HT-29 (cell line): ENCODE measurements at regions not wholly inside any gene's neighbourhood (a gene's known extent, or its start where the extent isn't known, plus 50 kb on each side); places are given as distances from the start of the nearest gene placed in this dataset.
A peak's percentile ranks its signal among the peaks of the same experiment; 100 is the strongest.
"Not testable (repeated sequence)": the region's sequence is repeated elsewhere in the genome, so short reads cannot be mapped to it uniquely, and the experiment has no call there.

Source experiments
- DNase-seq: peaks from one replicate; pipeline ENCODE4 v3.0.0-alpha.2; 2015; ENCODE audit warnings: low spot score

DNA sequence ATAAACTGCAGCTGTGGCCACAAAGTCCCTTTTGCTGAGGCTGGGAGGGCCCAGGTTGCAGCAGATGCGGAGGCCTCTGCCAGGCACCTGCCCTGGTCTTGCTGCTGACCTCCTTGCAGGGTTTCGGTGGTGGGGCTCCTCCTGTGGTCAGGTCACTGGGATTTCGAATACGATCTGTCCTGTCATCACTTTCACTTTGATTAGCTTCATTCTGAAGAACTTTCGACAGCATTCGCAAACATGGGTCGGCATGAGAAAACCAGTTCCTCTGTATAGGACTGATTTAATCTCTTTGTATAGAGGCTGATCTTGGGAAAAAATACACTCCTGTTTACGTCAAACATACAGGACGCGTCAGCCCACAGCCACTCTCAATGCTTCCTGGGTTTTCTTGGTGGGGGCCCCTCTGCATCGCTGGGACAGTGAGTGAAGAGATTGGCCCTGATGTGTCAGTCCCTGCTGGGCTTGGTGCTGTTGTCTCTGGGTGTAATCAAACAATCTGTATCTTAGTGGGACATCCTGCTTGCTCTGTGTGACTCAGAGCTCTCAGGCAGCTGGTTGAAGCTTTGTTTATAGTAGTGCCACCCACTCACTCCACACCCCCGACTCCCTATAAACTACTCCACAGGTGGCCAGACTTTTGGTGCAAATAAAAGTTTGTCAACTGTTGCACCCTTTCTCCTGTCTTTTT is 209.4 kb upstream of the CXCR4 start:
- DNase-seq = peak; percentile 7

DNA sequence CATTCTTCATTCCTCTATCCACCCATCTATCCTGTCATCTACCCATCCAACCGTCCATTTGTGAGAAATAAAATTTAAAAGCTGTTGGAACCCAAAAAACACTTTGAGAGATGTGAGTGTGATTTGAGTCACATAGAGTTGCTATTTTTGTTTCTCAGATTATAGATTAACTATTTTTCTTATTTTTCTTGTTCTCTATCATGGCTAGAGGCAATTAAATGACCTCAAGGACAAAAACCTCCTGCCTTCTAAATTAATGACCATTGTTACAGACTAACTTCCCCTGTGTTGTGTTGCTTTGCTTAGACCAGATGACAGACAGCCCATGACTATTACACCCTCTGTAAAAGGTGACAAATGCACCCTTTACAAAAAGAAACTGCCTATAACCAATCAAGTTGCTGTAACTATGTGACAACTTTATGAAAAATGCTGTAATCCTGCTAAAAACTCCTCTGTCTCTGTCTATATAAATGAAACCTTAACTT is 207.9 kb upstream of the CXCR4 start:
- no peak for DNase-seq

DNA sequence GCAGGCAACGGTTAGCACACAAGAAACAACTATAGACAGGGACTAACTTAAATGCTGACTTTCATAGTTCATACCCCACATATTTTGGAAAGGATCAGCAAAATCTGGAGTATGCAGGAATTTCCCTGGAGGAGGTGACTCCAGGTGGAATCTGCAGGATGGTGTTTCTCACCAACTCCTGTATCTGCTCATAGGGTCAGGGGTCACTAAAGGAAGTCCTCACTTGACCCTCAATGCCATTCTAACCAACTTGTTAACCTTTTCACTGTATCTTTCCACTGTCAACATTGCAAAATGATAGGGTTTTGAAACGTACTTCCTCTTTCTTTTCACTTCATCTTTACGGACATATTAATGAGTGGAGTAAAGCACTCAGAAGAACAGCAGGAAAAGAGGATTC is 207.0 kb upstream of the CXCR4 start:
- no peak for DNase-seq

DNA sequence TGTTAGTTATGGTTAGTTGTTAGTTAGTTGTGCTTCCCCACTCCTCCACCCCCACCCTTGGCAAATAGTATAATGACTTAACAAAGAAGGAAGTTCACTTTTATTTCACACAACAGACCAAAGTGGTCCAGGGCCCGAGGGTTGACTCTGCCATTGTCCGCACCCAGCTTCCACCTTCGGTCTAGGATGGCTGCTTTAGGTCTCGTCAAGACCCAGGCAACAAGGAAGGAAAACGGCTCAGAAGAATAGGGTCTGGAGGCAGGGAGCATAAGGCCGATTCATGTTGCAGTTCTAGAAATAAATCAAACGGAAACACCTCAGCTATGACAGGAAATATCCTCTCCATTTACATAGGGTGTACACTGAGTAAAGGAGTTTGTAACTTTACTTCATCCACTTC is 206.0 kb upstream of the CXCR4 start:
- no peak for DNase-seq

DNA sequence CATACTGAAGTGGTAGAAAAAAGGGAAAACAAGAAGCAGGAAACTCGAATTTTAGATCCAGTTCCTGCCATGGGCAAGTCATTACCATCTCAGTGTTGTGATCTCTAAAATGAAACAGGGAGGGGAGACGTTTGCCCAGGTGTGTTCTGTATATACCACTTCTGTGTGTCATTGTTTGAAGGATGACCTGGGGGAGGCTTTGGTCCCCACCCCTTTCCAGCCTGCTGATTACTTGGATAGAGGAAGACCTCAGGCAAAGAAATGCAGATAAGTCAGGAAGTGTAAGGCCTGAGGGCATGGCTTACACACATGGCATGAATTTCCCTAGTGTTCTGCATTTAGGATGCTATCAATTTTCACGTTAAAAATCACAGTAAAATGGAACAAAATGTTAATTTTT is 205.2 kb upstream of the CXCR4 start:
- no peak for DNase-seq

DNA sequence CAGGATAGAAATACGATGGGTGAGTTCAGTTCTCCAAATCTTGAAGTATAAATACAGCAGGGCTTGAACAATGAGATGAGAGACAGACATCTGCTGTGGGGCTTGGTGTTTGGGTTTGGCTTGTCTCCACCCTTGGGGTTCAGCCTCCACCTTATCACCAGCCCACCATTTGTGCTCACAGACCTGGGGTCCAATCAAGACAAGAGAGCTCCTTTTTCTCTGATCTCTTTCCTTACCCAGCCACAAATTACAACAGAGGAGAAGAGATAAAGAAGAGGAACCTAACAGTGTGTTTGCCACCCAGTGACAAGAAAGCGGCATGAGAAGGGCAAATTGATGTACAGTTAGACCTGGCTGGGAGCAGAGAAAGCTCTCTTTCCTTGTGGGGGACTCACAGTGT is 204.5 kb upstream of the CXCR4 start:
- no peak for DNase-seq

DNA sequence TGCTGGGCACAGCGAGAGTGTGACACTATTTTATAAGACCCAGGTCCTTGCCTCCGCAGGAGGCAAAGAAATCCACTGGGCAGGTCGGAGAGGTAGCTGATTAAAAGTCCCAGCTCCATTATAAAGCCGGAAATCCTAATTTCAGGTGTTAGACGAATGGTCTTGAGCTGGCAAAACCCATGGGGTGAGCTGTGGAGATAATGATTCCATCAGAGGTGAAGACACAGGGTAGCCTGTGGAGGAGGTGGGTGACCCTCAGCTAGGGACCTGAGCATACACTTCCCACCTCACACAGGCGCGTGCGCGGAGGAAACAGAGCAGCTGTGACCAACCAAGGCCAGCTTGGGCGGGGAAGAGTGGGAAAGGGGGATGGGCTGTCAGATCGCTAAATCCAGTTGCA is 201.7 kb upstream of the CXCR4 start:
- no peak for DNase-seq

DNA sequence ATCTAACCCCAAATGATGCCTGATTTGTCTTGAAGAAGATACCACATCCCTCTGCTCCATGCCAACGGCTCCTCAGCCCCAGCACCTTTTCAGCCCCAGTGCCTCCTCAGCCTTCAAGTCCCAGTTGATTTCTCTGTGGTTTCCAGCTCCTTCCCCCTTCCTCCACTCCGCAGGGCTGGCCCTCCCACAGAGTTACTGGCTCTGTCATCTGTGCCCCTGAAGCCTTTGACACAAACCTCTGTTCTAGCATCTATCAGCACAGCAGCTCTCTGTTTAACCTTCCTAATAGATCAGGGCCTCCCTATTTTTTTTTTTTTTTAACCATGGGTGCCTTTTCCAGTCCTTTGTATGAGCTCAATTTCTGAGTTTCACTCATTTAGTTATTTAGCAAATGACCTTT is 201.3 kb upstream of the CXCR4 start:
- DNase-seq = no peak

DNA sequence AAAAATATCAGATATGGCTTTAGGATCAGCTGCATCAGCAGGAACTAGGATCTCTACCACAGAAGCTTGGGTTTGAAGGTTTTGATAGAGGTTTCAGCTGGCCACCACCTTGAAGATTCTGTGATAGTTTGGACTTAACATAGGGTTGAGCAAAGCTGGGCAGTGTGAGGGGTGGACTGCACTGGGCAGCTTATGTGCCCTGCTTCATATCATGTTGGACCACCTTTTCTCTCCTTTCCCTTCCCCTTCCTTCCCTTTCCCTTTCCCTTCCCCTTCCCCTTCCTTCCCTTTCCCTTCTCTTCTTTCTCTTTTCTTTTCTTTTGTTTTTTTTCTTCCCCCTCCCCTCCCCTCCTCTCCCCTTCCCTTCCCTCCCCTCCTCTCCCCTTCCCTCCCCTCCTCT is 196.3 kb upstream of the CXCR4 start:
- DNase-seq = no peak

DNA sequence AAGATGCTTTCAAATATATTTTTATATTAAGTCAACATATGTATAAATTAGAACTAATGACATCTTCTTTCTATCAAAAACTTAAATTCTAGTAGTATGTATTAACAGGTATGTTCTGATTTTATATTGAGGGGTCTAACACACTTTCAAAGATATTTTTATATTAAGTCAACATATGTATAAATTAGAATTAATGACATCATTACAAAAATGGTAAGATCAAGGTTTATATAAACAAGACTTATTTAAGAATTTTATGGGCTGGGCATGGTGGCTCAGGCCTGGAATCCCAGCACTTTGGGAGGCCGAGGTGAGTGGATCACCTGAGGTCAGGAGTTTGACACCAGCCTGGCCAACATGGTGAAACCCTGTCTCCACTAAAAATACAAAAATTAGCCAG is 194.6 kb upstream of the CXCR4 start:
- DNase-seq = not testable (repeated sequence)

DNA sequence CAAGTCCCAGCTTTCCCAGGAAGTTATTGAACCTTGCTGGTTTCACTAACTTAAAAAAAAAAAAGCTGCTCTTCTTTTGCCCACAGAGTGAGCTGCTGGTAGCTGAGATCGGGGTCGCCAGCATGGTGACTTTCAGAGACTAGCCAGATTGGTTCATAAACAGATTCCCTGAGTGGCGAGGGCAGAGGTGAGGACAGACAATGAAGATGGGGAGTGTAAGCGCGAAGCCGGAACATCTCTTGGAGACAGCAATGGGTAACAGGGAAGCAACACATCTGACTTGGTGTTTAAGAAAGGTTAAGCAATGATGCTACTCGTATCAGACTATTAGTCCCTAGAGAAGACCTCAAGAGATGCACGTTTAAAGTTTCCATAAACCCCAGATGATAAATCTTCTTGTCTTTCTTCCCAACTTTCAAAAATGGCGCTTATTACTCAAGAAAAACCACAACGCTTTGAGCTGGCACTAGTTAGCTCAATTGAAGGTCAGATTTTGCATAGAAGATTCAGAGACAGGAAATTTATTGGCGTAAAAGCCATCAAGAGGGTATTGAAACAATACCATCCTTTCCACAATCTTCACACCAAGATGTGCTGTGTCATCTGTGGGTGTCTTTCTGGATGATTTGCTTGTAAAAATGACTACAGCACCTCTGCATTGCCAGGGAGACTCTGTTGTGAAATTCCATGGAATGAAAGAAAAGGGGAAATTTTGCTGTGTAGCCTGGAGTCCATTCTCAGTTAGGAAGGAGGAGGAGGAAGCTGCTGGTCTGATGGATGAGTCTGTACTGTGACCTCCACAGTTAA is 193.1 kb upstream of the CXCR4 start:
- DNase-seq = no peak

DNA sequence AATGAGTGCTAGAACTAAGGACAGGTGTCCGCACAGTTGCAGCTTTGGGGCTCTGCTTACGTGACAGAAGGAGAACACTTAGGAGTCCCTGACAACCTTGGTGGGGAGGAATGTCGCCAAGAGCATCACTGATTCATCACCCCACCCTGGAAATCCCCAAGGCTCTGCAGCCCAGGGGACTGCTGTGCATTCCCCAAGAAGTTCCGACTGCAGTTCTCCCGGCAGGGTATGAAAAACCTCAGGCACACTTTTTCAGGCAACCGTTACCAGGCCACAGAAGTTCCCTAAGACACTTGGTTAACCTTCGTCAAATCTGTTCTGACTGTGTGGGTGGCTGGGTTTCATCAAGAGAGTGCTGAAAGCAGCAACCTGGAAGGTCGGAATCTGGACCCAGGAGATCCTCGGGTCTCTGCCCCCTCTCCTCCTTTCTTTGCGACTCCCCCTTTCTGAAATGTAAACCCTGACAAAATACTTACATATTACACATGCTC is 192.1 kb upstream of the CXCR4 start:
- no peak for DNase-seq

DNA sequence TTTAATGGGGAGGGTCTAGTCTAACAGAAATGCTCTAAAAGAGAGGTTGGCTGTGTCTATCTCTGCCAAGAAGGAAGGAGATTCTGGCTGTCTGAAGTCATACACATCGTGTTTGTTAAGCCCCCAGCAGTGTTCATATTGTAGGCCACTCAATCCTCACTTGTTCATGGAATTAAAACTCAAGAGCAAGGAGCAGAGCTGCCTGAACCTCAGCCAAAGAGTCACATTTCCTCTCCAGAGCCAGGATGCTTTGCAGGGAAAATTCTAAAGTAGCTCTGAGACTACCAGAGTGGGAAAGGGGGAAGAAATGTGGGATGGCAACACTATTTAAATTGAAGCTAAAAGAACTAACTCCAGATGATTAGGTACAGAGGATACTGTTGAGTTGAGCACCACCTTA is 190.7 kb upstream of the CXCR4 start:
- no peak for DNase-seq

DNA sequence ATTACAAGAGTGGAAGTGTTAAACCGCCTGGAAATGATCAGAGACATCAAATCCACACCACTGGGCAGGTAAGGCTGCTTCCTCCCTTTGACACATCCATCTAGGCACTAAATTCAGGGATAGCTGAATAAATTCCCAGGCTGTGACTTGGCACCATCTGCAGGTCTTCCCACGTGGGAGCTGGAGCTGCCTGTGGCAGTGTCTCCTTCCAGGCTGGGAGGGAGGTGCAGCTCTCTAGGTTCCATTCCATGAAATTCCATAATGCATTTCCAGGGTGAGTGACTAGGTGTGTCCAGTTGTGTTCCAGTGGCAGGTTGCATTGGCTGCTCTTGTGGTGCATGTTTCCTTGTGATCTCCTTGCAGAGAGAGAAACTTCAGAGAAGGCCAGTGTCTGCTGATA is 188.9 kb upstream of the CXCR4 start:
- no peak for DNase-seq

DNA sequence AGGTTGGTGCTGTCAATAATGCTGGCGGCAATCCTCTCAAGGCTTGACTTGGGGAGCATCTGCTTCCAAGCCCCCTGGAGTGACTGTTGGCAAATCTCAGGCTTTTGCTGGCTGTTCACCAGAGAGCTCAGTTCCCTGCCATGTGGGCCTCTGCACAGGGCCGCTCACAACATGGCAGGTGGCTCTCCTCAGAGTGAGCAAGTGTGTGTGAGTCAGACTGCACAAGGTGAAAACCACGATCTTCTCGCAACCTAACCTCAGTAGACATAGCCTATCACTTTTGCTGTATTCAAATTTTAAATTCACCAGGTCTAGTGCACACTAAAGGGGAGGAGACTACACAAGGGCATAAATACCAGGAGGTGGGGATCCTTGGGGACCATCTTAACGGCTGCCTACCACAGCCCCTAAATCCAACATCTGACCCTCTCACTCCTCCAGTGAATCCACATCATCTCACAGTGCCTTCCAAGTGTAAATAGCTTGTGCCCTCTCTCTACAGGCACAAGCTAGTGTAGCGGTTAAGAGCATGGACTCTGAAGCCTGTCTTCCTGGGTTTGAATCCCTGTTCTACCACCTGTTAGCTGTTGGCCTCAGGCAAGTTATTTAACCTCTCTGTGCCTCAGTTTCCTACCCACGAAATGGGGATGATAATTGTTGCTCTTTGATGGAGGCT is 187.7 kb upstream of the CXCR4 start:
- DNase-seq = no peak

DNA sequence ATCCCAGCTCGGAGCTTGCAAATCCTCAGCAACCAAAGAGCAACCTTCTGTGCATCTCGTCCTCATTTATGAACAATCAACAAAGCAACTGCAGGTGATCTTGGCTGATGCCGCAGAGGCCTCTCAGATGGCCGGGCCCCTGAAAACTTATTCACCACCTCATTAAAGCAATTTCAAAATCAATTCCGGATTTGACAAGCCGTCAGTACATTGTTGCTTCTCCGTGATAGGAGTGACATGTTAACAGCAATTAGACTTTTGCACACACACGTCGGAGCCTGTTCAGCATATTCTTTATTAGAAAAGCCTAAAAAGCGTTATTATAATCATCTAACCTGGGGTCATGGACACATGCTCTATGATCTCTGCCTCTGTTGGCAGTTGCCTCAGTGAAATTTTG is 183.1 kb upstream of the CXCR4 start:
- no peak for DNase-seq

DNA sequence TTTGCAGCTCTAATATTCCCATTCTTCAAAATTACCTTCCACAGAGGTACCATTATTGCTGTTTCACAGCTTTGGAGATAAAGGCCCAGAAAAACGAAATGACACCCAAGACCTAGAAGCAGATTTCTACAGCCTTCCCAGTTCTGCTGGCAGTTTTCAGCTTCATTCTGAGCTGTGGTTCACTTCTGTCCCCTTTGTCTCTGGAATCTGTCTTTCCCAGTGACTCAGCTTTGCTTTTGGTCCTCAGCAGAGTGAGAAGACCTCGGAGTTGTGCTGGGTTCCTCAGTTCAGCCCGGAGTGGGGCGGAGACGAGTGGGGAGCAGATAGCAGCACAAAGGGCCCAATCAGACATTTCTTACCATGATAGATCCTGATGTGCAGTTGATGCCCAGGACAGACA is 180.7 kb upstream of the CXCR4 start:
- DNase-seq = no peak

DNA sequence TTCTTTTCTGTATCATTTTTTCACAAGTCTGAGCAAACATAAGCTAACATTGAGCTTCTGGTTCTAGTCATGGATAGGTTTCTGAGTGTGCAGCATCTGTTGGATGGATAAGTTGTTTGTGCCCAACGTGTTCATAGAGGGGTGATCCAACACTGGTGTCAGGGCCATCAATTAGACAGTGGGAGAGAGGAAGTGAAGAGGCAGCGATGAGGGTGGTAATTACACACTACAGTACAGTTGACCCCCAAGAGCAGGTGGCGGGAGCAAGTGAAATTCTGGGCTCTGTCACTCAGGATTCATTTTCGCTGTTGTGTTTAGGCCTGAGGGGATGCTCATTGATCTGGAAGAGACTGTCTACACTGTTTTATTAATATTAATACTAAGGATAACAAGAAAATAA is 180.0 kb upstream of the CXCR4 start:
- no peak for DNase-seq

DNA sequence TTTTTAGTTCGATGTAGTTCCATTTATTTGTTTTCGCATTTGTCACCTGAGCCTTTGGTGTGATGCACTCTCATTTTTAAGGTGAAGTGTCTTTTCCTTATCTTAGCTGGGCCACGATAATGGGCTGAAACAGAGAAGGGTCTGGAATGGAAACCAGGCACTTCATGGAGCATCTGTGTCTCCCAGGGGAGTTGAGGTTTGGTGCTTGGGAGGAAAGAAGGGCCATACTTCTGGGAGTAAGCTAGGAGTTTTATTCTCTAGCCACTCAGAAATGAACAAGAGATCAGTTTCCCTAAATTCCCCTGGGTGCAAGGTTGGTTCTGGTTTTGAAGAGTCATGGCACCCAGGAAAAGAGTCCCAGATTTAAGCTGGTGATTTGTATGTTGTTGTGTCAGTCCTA is 179.4 kb upstream of the CXCR4 start:
- no peak for DNase-seq

DNA sequence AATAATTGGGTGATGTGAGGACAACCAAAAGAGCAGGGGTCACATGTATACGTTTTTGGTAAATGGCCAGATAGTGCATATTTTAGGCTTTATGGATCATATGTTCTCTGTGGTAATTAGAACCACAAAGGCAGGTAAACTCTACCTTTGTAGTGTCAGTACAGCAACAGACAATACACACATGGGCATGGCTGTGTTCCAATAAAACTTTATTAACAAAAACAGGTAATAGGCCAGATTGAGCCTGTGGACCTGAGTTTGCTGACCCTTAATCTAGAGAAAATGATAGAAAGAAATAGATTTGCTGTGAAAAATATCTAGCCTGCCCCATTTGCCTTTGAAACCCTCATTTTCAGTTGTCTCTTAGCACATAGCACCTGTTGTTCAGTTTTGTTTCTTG is 177.2 kb upstream of the CXCR4 start:
- no peak for DNase-seq

DNA sequence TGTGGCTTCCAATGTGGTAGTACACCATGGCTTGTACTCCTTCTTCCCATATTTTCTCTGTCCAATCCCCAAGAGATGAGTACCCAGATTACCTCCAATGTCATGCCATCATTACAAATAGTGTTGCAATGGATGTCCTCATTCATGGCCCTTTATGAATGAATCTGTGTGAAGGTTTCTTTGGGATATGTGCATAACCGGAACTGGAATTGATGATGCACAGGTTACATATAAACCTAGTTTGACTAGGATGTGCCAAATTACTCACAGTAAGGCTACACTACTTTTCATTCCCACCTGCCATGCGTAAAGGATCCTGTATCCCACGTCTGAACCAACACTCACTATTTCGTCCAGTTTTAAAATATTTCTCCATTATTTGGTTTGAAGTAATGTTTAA is 173.9 kb upstream of the CXCR4 start:
- DNase-seq = no peak

DNA sequence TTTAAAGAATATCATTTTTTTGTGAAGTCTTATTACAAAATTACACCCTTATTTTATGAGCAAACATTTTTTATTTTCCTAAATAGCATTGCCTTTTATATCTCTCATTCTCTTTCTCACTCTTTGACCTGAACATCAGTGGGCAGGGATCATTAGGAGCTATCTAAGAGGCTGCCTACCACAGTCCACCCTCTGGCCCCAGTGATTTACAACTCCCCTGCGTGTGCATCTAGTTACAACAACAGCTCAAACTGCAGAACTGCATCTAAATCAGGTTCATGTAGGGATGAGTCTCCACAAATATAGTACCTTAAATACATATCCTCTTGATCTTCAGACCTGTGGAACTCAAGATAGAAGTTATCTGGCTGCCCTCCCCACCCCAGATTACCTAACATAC is 172.4 kb upstream of the CXCR4 start:
- no peak for DNase-seq

DNA sequence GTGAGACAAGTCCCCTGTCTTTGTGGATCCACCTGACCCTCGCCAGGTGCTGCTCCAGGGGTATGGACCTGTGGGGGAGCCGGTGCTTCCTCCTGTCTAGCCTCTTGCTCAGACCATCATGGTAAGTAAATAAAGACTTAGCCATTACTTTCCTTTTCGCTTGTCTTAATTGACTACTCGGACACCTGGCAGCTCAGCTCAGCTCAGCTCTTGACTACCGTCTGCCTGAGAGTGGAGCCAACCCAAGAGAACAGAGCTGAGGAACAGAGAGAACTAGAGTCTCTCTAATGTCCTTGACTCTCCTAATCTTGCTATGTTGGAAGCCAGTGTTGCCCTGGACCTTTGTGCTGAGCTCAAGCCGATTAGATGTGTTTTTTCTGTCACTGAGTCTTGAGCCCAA is 170.3 kb upstream of the CXCR4 start:
- DNase-seq = no peak
